A673 (cell line): ENCODE measurements at regions not wholly inside any gene's neighbourhood (a gene's known extent, or its start where the extent isn't known, plus 50 kb on each side); places are given as distances from the start of the nearest gene placed in this dataset.
"Not testable (repeated sequence)": the region's sequence is repeated elsewhere in the genome, so short reads cannot be mapped to it uniquely, and the experiment has no call there.

Source experiments
- EZH2 ChIP-seq: fragments of 200-600 bp; sonication (generic); IDR thresholded peaks from 2 replicates; pipeline ENCODE4 v1.6.1; 2017; ENCODE audit warnings: borderline replicate concordance, low read depth, mild to moderate bottlenecking, mixed read lengths, antibody characterized with exemption, low read length; ENCODE audit not compliant: poor library complexity, severe bottlenecking
- TF ChIP-seq, protein P1 (sequence below): fragments of 300-800, 200-600 bp; sonication (generic); conservative IDR thresholded peaks from 2 replicates; pipeline ENCODE4 v1.5.1; 2017; ENCODE audit warnings: low read depth, mild to moderate bottlenecking, antibody characterized with exemption, low read length, moderate library complexity, mixed read lengths

DNA sequence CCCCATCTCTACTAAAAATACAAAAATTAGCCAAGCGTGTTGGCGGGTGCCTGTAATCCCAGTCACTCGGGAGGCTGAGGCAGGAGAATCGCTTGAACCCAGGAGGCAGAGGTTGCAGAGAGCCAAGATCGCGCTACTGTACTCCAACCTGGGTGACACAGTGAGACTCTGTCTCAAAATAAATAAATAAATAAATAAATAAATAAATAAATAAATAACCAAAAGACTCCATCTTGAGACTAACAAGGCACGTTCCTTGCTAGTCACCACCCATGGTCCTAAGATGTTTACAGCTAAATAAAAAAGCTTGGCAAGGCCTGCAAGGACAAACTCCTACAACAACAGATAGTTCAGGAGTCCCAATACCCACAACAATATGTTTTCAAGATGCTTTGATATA lies 126.1 kb upstream of the PLS3 start:
- TF ChIP-seq, protein P1, sequence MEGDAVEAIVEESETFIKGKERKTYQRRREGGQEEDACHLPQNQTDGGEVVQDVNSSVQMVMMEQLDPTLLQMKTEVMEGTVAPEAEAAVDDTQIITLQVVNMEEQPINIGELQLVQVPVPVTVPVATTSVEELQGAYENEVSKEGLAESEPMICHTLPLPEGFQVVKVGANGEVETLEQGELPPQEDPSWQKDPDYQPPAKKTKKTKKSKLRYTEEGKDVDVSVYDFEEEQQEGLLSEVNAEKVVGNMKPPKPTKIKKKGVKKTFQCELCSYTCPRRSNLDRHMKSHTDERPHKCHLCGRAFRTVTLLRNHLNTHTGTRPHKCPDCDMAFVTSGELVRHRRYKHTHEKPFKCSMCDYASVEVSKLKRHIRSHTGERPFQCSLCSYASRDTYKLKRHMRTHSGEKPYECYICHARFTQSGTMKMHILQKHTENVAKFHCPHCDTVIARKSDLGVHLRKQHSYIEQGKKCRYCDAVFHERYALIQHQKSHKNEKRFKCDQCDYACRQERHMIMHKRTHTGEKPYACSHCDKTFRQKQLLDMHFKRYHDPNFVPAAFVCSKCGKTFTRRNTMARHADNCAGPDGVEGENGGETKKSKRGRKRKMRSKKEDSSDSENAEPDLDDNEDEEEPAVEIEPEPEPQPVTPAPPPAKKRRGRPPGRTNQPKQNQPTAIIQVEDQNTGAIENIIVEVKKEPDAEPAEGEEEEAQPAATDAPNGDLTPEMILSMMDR: not testable (repeated sequence)
- not testable (repeated sequence) for TF ChIP-seq EZH2
